AG10803 (cell line): ENCODE measurements at regions not wholly inside any gene's neighbourhood (a gene's known extent, or its start where the extent isn't known, plus 50 kb on each side); places are given as distances from the start of the nearest gene placed in this dataset.

Experiments
- DNase-seq: peaks from one replicate; pipeline ENCODE4 v3.0.0; 2010; ENCODE audit warnings: low read depth
- H3K4me3 ChIP-seq: 2 replicates; pipeline ENCODE4 v1.5.1; 2011; ENCODE audit warnings: mild to moderate bottlenecking, low read length, control low read depth
- CTCF ChIP-seq: conservative IDR thresholded peaks from 2 replicates; pipeline ENCODE4 v1.5.1; 2011; ENCODE audit warnings: mild to moderate bottlenecking, low read length, control low read depth, inconsistent platforms

- no peak for DNase-seq
- no peak for TF ChIP-seq CTCF
- no peak overlapping the region for H3K4me3 ChIP-seq
Observed at GRCh38 chr4:66246643-66247042, 576.4 kb upstream of the EPHA5 start.

GRCh38 chr4:66235876-66236275, 565.6 kb upstream of the EPHA5 start:
- TF ChIP-seq CTCF: no peak
- DNase-seq: no peak
- no peak overlapping the region for H3K4me3 ChIP-seq

- no peak overlapping the region for H3K4me3 ChIP-seq
- DNase-seq: no peak
- TF ChIP-seq CTCF: no peak
Observed at GRCh38 chr4:66229885-66230284, 559.6 kb upstream of the EPHA5 start.

- no peak for TF ChIP-seq CTCF
- DNase-seq: no peak
- H3K4me3 ChIP-seq: no peak overlapping the region
Observed at GRCh38 chr4:66225539-66225938, 555.2 kb upstream of the EPHA5 start.

- TF ChIP-seq CTCF: no peak
- DNase-seq: no peak
- no peak overlapping the region for H3K4me3 ChIP-seq
Observed at GRCh38 chr4:66223068-66223703, 552.9 kb upstream of the EPHA5 start.

- no peak for DNase-seq
- no peak overlapping the region for H3K4me3 ChIP-seq
- no peak for TF ChIP-seq CTCF
Observed at GRCh38 chr4:66219401-66219800, 549.1 kb upstream of the EPHA5 start.

DNA sequence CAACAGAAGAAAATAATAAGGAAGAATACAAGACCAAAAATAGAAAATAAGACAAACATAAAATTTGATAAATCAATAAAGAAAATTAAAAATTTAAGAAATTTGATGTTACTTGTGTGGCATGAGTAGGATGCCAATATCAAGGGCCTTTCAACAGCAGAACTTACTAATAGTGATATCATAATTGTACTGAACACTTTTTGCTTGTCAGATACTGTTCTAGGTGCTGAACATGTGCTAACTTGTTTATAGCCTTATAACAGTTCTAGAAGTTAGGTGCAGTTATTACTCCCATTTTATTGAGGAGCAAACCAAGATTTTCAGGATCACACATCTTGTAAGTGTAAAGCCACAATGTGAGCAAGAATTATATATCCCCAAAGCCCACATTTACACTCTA, 546.0 kb upstream of the EPHA5 start:
- no peak overlapping the region for H3K4me3 ChIP-seq
- TF ChIP-seq CTCF: no peak
- no peak for DNase-seq
